ENCODE measurements at regions not wholly inside any gene's neighbourhood (a gene's known extent, or its start where the extent isn't known, plus 50 kb on each side); places are given as distances from the start of the nearest gene placed in this dataset.

DNA sequence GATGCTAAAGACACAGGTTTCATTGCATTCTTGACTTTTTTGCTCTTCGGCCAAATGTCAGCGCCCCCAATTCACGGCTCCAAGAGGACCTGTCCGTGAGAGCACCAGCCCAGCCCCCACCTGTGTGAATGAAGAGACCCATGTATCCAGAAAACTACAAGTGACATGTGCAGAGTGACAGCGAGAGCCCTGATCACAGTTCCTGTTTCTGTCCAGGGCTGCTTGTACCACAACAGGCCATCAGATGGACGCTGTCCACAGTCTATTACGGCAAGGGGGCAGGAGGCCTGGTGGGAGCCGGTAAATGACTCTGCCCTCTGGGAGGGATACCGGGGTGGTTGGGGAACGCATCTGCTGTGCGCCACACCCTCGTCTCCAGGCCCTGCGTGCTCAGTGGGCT lies 520.9 kb upstream of the ID2 start:
- Histone ChIP-seq H4K20me1 (ENCODE audit: insufficient read depth) (no peaks in the 10 kb centered on the region), H3K27me3 (ENCODE audit: insufficient read depth, low read depth) (no peaks in the 10 kb centered on the region), H3K79me2 (ENCODE audit: insufficient read depth, low read depth) (no peaks in the 10 kb centered on the region), H3K4me3 (IDR thresholded peaks at IDR 0.05; ENCODE audit: insufficient read depth, low read depth, low read length) (no peak overlapping the region), H3K9ac (no peak overlapping the region), H3K4me1 (ENCODE audit: low read depth, poor library complexity, severe bottlenecking) (no peaks in the 10 kb centered on the region), H3K36me3 (ENCODE audit: insufficient read depth) (no peaks in the 10 kb centered on the region), H2AFZ (ENCODE audit: low read depth) (no peak overlapping the region), H3K4me2 (no peak overlapping the region), H3K27ac (no peak overlapping the region)
- TF ChIP-seq, protein P1, sequence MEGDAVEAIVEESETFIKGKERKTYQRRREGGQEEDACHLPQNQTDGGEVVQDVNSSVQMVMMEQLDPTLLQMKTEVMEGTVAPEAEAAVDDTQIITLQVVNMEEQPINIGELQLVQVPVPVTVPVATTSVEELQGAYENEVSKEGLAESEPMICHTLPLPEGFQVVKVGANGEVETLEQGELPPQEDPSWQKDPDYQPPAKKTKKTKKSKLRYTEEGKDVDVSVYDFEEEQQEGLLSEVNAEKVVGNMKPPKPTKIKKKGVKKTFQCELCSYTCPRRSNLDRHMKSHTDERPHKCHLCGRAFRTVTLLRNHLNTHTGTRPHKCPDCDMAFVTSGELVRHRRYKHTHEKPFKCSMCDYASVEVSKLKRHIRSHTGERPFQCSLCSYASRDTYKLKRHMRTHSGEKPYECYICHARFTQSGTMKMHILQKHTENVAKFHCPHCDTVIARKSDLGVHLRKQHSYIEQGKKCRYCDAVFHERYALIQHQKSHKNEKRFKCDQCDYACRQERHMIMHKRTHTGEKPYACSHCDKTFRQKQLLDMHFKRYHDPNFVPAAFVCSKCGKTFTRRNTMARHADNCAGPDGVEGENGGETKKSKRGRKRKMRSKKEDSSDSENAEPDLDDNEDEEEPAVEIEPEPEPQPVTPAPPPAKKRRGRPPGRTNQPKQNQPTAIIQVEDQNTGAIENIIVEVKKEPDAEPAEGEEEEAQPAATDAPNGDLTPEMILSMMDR (conservative IDR thresholded peaks at IDR 0.05; ENCODE audit: low read depth, low read length), result no peak

DNA sequence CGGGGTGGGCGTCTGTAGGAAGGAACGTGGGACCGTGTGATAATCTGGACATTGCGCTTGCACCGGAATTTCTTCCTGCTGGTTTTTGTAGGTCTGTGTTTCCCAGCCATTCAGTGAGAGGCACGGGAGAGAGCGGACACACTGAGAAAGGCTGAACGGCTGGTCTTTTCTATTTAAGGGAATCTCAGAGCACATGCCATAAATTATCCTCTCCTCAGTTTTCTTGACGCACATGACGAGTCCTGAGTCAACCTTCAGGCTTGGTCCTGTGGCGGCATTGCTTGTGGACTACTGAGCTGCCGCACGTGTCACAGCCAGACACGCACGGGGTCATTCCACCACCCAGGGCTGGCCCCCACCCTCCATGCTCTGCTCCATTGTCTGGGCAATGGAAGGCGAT lies 519.3 kb upstream of the ID2 start:
- Histone ChIP-seq H3K79me2 (ENCODE audit: insufficient read depth, low read depth) (no peaks in the 10 kb centered on the region), H4K20me1 (ENCODE audit: insufficient read depth) (no peaks in the 10 kb centered on the region), H3K9ac (no peak overlapping the region), H2AFZ (ENCODE audit: low read depth) (no peak overlapping the region), H3K36me3 (ENCODE audit: insufficient read depth) (no peaks in the 10 kb centered on the region), H3K27me3 (ENCODE audit: insufficient read depth, low read depth) (no peaks in the 10 kb centered on the region), H3K4me3 (IDR thresholded peaks at IDR 0.05; ENCODE audit: insufficient read depth, low read depth, low read length) (no peak overlapping the region), H3K4me2 (no peak overlapping the region), H3K27ac (no peak overlapping the region), H3K4me1 (ENCODE audit: low read depth, poor library complexity, severe bottlenecking) (no peaks in the 10 kb centered on the region)
- TF ChIP-seq, protein P1 (conservative IDR thresholded peaks at IDR 0.05; ENCODE audit: low read depth, low read length), result no peak

DNA sequence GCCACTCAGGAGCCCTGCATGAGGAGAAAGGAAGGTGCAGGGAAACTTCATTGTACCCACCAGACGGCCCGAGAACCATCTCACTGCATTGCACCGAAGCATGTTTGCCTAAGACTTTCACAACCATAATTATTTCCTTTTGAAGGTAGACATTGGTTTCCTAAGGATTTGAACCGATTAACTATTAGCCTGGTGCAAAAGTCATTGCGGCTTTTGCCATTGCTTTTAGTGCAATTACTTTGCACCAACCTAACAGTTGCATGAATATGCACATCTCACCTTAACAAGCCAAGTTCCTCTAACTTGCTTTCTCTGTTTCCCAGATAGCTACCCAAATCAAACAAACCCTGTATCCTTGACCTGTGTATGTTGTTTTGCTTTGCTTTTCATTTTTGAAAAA lies 516.3 kb upstream of the ID2 start:
- H3K4me3 ChIP-seq (IDR thresholded peaks at IDR 0.05; ENCODE audit: insufficient read depth, low read depth, low read length), result no peak overlapping the region
- no peak overlapping the region for H3K4me2 ChIP-seq
- H3K36me3 ChIP-seq (ENCODE audit: insufficient read depth), result no peaks in the 10 kb centered on the region
- no peaks in the 10 kb centered on the region for H4K20me1 ChIP-seq (ENCODE audit: insufficient read depth)
- H3K27me3 ChIP-seq (ENCODE audit: insufficient read depth, low read depth), result no peaks in the 10 kb centered on the region
- H3K79me2 ChIP-seq (ENCODE audit: insufficient read depth, low read depth), result no peaks in the 10 kb centered on the region
- TF ChIP-seq, protein P1 (conservative IDR thresholded peaks at IDR 0.05; ENCODE audit: low read depth, low read length), result no peak
- no peaks in the 10 kb centered on the region for H3K4me1 ChIP-seq (ENCODE audit: low read depth, poor library complexity, severe bottlenecking)
- no peak overlapping the region for H2AFZ ChIP-seq (ENCODE audit: low read depth)
- no peak overlapping the region for H3K9ac ChIP-seq
- H3K27ac ChIP-seq, result no peak overlapping the region

DNA sequence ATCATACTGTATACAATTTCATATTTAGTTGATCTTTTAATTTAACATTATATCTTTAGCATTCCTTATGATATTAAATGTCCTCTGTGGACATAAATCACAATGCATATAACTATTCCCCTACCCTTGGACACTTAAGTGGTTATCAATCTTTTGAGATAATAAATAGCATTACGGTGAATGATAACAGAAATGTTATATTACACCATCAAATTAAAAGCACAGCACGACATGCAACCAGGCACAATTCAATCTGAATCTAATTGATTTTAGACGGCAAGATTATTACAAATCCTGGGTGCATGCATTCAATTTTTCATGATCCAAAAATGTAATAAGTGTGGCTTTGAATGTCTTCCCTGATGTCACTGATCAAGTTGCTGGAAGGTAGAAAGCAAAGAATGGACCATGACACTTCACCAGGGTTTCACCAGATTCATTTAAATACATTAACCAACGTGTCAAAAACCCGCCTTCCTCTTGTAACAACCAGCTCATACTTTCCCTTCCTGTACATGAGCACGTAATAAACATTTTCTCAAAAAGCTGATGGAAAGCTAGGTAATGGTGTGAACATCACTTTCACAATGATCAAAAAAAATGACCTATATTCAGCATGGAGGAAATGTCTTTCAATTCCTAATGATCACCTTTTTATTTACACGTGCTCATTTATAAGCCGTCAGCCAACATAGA lies 513.7 kb upstream of the ID2 start:
- no peaks in the 10 kb centered on the region for H3K4me1 ChIP-seq (ENCODE audit: low read depth, poor library complexity, severe bottlenecking)
- no peaks in the 10 kb centered on the region for H3K79me2 ChIP-seq (ENCODE audit: insufficient read depth, low read depth)
- no peak overlapping the region for H2AFZ ChIP-seq (ENCODE audit: low read depth)
- no peak overlapping the region for H3K4me2 ChIP-seq
- no peaks in the 10 kb centered on the region for H3K36me3 ChIP-seq (ENCODE audit: insufficient read depth)
- H3K27me3 ChIP-seq (ENCODE audit: insufficient read depth, low read depth), result no peaks in the 10 kb centered on the region
- no peak overlapping the region for H3K9ac ChIP-seq
- H3K4me3 ChIP-seq (IDR thresholded peaks at IDR 0.05; ENCODE audit: insufficient read depth, low read depth, low read length), result no peak overlapping the region
- no peak overlapping the region for H3K27ac ChIP-seq
- TF ChIP-seq, protein P1 (conservative IDR thresholded peaks at IDR 0.05; ENCODE audit: low read depth, low read length), result no peak
- no peaks in the 10 kb centered on the region for H4K20me1 ChIP-seq (ENCODE audit: insufficient read depth)

All from KMS-11 (cell line).